Activated CD8-positive, alpha-beta memory T cell treated with anti-CD3 and anti-CD28 coated beads, Interleukin-2, amount 50 U/mL, for 24 hours (primary cell): ENCODE measurements at regions not wholly inside any gene's neighbourhood (a gene's known extent, or its start where the extent isn't known, plus 50 kb on each side); places are given as distances from the start of the nearest gene placed in this dataset.

ENCODE experiments used
- DNase-seq: peaks from one replicate; pipeline ENCODE4 v3.0.0-alpha.2; 2020; ENCODE audit errors: extremely low read depth

DNA sequence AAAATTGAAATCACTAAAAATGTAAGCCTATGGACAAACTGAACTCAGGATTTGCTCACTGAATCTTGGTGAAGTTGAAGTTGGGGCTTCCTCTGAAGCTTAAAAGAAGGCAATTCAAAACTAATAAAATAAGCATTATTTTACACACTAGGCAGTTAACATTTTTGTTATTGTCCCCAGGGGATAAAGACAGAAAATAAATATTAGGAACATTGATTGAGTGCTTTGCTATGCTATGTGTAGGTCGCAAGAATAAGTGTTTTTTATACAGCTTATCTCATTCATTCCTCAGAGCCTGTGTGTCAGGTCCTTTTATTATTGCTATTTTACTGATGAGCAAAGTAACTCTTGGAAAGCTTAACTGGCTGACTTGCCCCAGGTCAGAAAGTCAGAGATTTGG lies 82.2 kb downstream of the ZNF608 start:
- no peak for DNase-seq

DNA sequence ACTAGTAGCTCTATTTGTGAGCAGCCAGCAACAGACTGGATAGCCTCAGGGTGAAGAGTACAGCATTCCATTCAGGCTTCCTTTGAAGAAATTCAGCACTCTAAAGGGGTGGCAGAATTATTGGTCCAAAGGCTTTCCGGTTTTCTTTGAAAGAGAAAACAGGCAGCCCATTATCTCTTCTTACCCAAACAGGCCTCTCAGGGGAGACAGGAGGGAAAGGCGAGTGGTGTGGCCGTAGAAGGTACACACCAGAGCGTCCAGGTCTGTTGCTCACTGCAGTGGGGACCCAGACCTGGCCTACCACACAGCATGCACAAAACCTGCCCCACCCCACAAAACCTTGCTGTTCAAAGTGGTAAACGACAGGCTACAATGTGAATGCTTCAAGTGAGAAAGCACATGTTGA lies 83.3 kb downstream of the ZNF608 start:
- no peak for DNase-seq

DNA sequence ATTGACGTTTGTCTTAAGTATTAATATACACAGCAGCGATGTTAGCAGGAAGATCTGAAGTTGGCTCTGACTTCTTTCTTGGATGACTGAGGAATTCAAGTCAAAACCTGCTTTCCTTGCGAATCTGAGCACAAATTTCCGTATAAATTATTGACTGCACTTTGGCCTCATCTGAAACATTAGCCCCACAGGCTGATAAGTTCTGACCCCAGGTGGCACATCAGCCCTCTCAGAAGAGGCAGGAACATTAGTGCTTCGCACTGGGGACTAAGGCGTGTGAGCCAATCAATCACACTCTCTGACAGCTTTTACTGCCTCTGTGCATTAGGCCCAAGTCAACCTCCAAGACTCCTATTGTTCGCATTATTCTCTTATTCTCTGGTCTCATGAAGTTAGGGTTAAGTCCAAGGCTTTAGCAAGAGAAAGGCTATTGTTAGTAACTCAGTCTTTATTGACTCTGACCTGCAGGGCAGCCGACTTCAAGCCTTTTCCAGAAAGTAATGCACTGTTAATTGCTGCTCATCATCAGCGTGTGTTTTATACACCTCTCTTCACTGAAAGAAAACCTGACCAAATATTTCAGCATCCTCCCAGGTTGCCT lies 84.2 kb downstream of the ZNF608 start:
- no peak for DNase-seq

DNA sequence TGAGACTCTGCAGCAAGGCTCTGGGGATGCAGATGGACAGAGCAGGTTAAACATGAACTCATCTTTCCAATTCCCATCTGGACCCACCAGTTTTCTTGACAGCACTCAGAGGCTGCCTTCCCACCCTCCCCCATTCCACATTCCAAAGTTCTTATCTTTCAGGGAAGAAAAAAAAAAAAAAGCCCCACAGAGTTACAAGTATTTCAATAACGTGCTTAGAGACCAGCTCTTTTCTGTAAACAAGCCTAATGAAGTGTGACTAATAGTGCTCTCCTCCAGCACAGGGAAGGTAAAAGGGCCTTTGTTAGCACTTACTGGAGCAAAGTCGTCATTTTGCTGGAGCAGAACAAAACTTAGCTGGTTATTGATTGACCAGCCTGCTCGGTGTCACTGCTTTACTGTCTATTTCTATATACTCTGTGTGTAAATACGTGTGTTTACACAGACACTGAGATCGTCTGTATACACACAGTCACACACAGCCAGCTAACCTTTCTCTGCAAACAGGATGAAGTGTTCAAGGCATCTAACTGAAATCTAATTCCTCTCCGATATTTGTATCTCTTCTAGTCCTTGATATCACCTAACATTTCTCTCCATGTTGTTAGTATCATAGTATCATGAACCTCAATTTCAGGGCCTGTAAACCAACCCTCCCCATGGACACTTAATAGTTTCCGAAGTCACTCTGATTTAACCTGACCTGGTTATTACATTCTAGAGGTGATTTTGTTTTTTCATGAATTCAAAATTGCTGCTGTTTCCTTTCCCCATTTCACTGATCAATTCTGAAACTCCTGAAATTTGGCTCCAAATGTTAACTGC lies 84.9 kb downstream of the ZNF608 start:
- DNase-seq, result no peak

DNA sequence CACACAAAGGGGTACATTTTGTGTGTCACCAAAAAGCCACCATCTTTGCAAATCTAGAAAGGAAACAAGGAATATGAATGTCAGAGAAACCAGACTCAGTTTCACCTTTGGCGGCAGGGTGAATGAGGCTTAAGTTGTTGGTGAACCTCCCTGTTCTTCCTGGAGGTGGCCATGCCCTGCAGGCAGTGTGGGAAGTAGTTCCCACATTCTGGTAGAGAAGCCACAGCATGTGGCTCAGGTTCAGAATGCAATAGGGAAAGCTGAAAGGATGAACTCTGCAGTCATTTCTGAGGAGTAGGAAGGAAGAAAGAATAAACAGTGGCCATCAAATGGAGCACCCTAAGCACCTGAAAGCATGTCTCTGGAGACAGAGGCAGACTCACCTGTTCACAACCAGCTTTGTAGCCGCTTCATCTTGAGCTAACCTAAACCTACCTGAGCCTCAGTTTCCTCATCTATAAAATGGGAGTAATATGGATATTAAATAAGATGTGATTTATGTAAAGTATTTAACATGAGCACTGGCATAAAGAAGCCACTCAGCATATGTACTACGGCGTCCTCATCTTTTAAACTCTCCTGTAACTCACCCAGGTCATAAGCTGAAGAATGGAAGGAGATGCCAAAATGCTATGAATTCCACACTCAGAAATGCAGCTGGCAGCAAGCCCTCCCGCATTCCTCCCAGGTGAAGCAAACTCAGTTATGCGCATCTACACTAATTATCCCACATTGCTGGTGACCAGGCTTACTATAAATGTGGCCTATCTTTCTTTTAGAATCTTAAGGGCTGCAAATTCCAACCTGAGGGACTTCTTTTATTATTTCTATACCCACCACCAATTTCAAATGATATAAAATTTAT lies 86.0 kb downstream of the ZNF608 start:
- DNase-seq, result no peak

DNA sequence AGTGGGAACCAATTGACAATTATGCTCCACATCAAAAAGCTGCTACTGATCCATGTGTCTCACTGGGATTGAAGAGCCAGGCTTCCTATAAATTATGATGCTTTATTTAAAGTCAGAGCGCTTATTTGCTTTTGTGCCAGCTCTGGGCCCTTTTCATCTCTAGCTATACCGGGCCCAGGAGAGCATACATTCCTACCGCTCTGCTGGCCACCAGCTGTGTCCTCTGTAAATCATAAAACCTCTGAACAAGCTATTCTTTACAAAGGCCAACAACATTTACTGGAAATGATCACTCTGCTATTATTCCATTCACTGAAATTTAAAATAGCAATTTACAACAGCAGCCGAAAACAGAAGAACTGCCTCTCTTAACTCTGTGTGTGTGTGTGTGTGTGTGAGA lies 86.6 kb downstream of the ZNF608 start:
- DNase-seq, result no peak

DNA sequence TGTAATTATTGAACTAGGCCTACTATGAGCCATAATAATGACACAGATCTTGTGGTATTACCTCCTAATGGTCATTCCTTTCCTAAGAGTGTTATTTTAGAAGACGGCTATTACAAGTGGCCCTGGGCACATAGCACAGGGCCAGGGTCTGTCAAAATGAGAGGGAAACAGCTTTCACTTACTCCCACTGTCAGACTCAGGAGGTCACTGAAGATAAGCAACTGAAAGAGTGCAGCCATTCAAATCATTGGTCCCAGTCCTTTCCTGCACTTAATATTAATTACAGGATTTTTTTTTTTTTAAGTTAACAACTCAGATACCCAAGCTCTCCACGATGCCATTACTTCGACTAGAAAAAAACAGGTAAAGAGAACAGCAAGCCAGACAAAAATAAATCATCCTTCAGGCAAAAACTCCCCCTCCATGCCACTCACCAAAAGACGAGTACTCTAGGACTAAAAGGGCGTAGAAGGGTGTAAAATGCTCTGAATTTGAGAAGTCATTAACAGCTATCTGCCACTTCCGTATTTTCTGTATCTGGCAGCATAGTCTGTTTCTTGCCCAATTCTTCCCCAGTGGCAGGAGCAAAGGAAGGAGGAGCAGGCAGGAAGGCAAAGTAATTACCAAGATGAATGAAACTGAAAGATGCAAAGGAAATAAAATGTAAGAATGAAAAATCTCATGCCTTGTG lies 87.4 kb downstream of the ZNF608 start:
- DNase-seq, result no peak

DNA sequence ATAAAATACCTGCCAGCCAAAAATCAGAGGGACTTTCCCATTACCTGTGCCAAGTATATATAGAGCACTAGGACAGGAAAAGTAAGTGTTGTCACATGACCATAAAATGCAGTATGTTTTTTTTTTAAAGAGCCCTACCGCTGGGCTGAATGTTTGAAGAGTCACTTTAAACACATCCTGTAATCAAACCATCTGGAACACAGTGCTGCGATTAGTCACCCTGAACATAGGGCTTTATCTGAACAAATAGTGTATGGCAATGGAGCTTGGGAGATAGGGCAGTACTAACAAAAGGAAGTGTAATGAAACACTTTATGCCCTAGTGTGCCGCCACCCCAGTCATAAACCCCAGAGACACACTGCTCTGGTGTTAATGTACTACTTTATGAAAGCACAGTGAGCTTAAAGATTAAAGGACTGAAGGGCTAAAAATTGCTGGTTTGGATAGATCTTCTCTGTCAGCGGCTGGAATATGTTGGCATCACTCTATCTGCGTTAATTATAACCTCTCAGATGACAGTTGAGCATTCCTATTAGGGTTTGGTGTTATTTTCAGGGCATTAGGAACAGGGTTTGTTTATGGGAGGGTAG lies 90.4 kb downstream of the ZNF608 start:
- DNase-seq, result no peak

DNA sequence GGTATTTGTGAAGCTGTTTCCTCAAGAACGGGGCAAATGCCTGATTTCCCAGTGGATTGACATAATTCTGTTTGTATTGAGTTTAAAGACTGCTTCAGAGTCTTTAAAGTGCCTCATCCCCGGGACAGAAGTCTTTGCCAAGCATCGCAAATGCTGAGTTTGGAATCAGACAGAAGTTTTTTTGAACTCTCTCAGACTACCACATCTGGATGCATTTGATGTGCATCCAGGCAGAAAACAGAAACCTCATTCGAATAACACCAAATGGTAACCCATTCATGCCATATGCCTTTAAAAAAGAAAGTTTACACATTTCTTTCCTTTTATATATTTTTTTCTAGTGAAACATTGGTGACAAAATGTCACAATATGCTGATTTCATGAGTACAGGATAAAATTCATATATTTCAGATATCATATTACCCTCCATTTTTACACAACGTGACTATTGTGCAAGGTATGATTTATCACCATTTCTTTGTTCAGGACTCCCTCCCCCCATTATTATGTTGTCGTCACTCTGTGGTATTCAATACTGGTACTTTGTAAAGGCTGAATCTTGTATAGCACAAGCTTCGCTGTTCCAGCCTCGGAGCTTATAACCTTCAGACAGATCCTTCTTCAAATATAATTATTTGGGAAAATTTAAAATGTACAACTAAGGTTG lies 91.1 kb downstream of the ZNF608 start:
- DNase-seq, result no peak

DNA sequence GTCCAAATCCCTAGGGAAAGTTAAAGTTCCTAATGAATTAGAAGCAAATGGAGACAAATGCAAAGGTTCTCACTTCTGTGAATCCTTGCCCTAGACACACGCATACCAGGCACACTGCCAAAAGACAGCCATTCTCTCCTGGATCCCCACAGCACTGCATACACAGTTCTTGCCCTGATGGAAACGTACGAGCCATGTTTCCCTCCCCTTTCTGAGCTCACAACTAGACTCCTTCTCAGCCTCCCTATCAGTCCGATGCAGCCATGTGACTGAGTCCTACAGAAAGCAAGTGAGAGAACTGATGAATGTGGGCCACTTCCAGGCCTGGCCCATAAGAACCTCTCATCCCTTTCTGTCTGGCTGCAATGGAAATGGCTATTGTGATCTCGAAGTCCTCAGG lies 92.0 kb downstream of the ZNF608 start:
- DNase-seq, result no peak

DNA sequence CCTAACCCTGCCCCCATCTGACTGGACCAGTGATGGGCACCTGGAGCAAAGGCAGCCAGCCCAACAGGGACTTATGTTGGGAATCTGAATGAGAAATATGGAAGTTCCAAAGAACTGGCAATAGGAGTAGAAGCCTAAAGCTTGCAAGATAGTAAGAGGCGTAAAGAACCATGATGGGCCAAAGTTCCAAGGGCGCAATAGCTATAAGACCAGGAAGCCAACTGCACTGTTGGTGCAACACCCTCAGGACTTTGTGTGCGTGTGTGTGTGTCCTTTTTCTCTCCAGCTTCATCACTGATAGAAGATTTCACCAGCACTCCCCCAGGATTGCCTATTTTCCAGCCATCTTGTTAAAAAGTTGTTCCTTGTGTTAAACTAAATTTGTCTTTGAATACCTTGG lies 92.8 kb downstream of the ZNF608 start:
- no peak for DNase-seq

DNA sequence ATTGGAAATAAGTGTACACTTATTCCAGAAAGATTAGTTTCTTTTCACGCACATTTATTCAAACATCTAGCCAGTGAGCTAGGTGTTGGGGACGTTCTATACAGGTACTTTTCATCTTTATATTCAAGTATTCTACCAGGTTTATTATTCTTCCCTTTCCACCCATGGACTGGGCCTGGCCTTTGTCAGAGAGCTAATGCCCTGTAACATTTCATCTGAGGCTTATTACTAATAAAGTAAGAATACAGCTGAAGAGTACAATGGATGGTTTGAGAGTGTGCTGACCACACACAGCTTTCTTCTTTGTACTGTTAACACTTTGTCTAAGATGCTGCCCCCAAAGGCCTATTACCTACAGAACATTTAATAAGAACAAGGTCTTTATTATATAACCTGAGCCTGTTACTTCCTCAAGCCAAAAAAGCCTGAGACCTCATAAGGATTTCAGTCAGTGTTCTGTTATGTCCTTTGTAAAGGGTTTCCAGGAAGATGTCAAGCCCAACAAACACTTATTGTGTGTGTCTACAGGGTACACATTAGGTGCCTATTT lies 93.5 kb downstream of the ZNF608 start:
- DNase-seq, result no peak

DNA sequence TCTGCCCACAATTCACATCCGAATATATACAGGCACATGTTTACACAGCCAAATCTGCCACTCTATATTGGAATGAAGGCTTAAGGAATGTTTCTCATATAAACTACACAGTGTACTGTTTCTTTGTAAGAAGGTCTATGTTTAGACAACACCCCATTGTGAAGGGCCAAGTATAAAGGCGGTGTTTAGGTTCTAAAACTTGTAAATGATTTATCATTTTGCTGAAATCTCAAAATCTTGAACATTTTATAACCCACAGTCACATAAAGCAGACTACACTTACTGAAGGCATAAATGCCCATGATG lies 94.0 kb downstream of the ZNF608 start:
- DNase-seq, result no peak

DNA sequence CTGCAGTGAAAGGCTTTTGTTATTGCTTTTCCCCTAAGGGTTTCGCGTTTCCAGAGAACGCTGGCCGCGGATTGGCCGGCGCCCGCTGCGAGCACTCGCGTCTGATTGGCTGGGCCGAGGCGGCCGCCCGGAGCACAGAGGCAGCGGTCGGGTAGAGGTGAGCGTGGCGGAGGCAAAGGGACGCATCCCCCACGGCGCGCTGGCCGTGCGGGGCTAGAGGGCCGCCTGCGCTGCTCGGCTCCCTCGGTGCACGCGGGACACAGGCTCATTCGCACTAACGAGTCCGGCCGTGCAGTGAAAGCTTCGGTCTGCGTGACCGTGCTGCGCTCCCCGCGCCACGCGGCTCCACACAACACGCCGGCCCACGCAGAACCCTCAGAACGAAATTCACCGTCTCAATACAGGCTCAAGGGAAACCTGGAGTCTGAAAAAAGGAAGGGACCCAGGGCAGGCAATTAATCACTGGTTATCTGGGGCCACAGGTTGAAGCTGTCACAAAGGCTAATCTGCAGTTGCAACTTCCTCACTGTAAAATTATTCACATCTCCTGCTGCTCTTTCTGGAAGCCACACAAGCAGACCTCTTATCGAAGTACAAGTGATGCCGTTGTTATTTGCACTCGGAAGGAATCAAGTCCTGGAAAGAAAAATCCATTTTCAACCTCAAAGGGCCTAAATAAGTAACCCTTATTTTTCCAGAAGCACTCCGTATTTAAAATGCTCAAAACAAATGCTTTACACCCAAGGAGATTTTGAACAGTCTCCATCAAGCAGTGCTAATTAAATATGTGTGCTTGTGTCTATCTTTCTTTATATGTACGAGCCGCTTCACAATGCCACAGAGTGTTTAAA lies 94.6 kb downstream of the ZNF608 start:
- no peak for DNase-seq

DNA sequence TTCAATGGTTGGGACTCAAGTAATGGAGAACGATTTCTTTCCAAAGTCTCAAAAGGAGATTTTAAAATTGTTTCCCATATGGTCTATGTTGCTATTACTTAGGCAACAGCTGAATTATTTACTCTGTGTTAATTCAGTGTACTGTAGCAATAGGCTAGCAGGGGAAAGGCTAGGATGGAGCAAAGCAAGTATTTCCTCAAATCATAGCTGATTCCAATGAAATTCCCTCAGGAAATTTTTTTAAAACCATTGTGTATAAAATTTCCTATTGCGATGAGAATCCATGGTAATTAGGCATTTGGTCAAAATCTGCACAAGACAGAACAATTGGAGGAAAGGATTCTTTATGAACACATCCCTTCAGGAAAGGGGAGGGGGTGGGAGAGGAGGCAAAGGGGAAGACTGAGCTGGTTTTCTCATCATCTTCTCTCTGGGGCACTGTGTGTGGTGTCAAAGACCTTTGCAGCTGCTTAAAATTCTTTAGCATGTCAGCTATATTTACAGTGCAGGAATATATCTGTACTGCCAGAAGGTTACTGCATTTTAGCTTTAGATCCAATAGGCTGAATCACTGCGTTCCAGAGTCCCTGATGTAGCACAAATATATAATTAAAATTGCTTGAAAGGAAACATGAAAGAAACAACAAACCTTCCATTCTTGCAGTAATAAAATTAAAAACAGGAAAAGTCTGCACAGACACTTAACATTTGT lies 95.3 kb downstream of the ZNF608 start:
- no peak for DNase-seq

DNA sequence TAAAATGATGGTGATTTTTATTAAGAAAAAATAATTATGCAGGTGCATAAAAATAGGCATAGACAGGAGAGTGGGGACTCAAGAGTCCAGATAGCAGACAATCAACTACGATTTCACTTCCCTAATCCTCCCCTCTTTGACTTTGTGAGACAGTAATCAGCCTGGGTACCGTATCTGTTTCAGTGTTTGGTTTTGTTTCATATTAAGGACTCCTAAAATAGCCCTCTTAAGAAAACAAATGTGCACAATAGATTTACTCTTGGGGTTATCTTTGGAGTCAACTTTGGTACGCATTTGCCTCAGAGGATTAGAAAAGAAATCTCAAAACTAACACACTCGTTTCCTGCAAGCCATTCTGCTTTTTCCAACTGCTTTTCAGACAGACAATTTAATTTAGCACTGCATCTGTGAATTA lies 96.3 kb downstream of the ZNF608 start:
- no peak for DNase-seq

DNA sequence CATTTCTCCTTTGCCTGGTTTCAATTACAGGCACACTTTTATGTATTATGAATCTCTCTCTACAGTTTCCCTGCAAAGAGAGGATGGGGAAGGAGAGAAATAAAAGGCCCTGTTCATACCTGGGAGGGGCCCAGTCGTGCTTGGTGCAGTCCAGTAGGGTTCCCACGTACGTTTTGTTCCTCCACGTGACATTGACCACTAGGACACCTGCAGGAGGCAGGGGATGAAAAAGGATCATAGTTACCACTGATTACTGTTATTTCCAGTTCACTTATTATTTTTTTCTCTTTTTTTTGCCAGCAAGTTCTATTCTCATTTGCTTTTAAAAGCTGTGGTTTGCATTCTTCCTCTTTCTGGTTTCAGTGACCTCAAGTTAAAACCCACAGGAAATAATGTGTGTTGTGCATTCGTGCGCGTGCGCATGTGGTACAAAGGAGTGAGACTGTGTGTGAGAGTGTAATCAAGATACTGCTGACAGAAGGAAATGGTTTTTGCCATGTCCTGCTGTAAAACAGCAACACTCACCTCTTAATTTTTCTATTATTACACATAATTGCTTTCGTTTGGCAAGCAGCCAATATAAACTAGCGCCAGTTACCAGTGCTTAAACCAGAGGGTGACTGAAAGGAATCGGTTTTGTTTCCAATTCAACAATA lies 96.8 kb downstream of the ZNF608 start:
- peak; percentile 51 for DNase-seq

DNA sequence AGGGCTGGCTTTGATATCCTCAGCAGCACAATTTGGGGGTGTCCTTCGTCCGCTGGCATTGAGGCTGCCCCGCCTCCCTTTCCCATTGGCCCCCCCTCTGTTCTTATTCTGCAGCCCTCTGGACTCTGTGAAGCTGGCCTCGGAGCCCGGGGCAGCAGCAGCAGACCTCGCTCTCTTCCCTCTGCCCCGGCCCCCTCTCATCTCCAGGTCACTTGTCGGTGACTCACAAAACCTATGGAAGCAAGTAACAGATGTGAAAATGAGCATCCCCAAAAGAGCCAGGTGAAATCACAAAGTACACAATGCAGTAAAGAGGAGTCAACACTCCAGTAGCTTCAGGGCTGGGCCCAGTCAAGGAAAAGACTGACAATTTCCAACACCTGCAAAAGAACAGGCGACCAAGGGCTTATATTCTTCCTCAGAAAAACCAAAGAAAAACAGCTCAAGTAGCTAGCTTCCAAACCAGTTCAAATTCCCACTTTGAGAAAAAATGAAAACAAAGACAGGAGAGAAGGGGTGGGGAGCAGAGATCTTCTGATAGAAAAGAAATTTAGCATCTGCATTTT lies 97.5 kb downstream of the ZNF608 start:
- no peak for DNase-seq

DNA sequence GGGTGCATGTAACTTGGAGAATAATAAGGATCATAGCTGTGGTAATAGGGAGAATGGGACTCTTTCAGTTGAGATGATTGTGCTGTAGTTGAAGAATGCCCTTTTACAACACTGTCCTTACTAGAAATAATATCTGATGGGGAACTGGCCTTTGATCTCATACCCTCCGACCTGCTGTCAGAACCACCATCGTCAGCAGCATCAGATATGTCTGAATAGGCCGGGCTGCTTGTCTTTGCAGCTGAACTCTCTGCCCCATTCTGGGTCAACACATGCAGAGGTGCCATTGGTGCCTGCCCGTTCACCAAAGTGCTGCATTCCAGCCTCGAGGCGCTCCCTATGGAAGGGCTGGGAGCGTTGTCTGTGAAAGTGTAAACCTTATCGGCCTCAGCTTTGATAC lies 99.1 kb downstream of the ZNF608 start:
- no peak for DNase-seq
